Heart left ventricle (tissue), 13 donors: ENCODE measurements at regions not wholly inside any gene's neighbourhood (a gene's known extent, or its start where the extent isn't known, plus 50 kb on each side); places are given as distances from the start of the nearest gene placed in this dataset.

Source experiments
- CTCF ChIP-seq, 12 donors: fragments of 200-600 bp; sonication (generic) in 4 of 12; IDR thresholded peaks; one replicate each; pipeline versions ENCODE4 v1.5.0 to v1.8.0; 2018 to 2022; ENCODE audit warnings: antibody characterized with exemption in 12 of 12, mild to moderate bottlenecking in 5 of 12
- POLR2A ChIP-seq, 2 donors: fragments of 450-650 bp; IDR thresholded peaks; one replicate each; pipeline ENCODE4 v1.6.1; 2017; ENCODE audit warnings: antibody characterized with exemption in 2 of 2, mild to moderate bottlenecking in 2 of 2, moderate library complexity in 2 of 2
- donor health status: ischemic (EF 13 %, LVEDD 7.1; RV severe dilation, severe dysfunction).
- donor health status: DM: no; HTN: yes; CAD: no.
- donor health status: DM: no; HTN: no; CAD: no.
- donor health status: ischemic (EF 25% LVEDD 6.9; RV normal size, moderate dysfunction).
- donor health status: ischemic (EF 25% LVEDD 5.7; RV mildly dilated, moderate dysfunction).
- donor health status: ischemic (EF 35%, LVEDD 5.7; RV mildly dilated, moderate dysfunction).
- donor health status: nonischemic (EF 11% LVEDD 7.7; RV severe dilation, severe dysfunction).
- donor health status: DM: yes; HTN: yes; CAD: no.
- donor health status: PGD.
- donor health status: ischemic (EF 29% LVEDD 5.4; RV normal size, mild dysfunction).
- donor health status: nonischemic (EF 23%, LVEDD 6.1; RV moderate dilation, normal function).

DNA sequence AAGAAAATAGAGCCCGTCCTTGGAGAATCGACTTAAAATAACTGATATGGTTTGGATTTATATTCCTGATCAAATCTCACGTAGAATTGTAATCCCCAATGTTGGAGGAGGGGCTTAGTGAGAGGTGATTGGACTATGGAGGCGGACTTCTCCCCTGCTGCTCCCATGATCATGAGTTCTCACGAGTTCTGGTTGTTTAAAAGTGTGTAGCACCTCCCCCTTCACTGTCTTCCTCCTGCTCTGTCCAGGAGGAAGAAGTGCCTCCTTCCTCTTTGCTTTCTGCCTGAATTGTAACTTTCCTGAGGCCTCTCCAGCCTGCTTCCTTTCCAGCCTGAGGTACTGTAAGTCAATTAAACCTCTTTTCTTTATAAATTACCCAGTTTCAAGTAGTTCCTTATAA is 529.2 kb downstream of the HAO1 start:
- no peak for TF ChIP-seq CTCF (IDR thresholded peaks at IDR 0.05)
- no peak for TF ChIP-seq POLR2A (IDR thresholded peaks at IDR 0.05)
